Body of pancreas (tissue), 4 donors: ENCODE measurements at regions not wholly inside any gene's neighbourhood (a gene's known extent, or its start where the extent isn't known, plus 50 kb on each side); places are given as distances from the start of the nearest gene placed in this dataset.

Experiments used
- ATAC-seq: fragments of 150-250 bp; one replicate; pipeline ENCODE4 v1.9.1; 2016
- DNase-seq, 4 donors: peaks; one replicate each; pipeline ENCODE4 v3.0.0-alpha.2; 2019
- H3K27ac ChIP-seq, 4 donors: fragments of 200-600 bp; sonication (generic); 1 replicate in 3 of 4; 2 replicates in 1 of 4; pipeline versions ENCODE4 v1.5.1 to v1.6.1; 2016 to 2019; ENCODE audit warnings: mild to moderate bottlenecking in 1 of 4, mixed read lengths in 1 of 4, moderate library complexity in 1 of 4
- H3K27me3 ChIP-seq, 2 donors: fragments of 200-600 bp; sonication (generic); one replicate each; pipeline ENCODE4 v1.6.0; 2016; ENCODE audit warnings: mild to moderate bottlenecking in 1 of 2
- H3K36me3 ChIP-seq, 2 donors: fragments of 200-600 bp; sonication (generic); replicated peaks in 1 of 2; 2 replicates each; pipeline ENCODE4 v1.5.1; 2016; ENCODE audit warnings: low read depth in 2 of 2; ENCODE audit not compliant: insufficient read depth in 1 of 2
- H3K4me1 ChIP-seq: fragments of 200-600 bp; sonication (generic); one replicate; pipeline ENCODE4 v1.6.0; 2016
- H3K4me3 ChIP-seq, 2 donors: fragments of 200-600 bp; sonication (generic); 1 replicate in 1 of 2; 2 replicates in 1 of 2; pipeline ENCODE4 v1.5.1; 2016 to 2019
- H3K9me3 ChIP-seq, 3 donors: fragments of 200-600 bp; sonication (generic); 1 replicate in 2 of 3; 2 replicates in 1 of 3; pipeline ENCODE4 v1.5.1; 2016
- POLR2A ChIP-seq, 3 donors: fragments of 450-650 bp; IDR thresholded peaks; one replicate each; pipeline ENCODE4 v1.6.1; 2016; ENCODE audit warnings: antibody characterized with exemption in 3 of 3, mild to moderate bottlenecking in 2 of 3
- WGBS, 2 donors: methylation state at CpG; one replicate each; pipeline ENCODE4 v1.1.5; 2017; 5-methylcytosine and 5-hydroxymethylcytosine counted together
- intact Hi-C: fragments of 100-400 bp; cut with DNase I; formaldehyde crosslinking; loops from one replicate; pipeline ENCODE4 v1.15.1; 2023
- TF ChIP-seq, protein P1 (sequence below), 7 experiments: fragments of 450-650 bp in 4 of 7; fragments of 200-600 bp in 3 of 7; sonication (generic) in 3 of 7; IDR thresholded peaks; one replicate each; pipeline ENCODE4 v1.5.1; 2016 to 2019; ENCODE audit warnings: antibody characterized with exemption in 7 of 7

DNA sequence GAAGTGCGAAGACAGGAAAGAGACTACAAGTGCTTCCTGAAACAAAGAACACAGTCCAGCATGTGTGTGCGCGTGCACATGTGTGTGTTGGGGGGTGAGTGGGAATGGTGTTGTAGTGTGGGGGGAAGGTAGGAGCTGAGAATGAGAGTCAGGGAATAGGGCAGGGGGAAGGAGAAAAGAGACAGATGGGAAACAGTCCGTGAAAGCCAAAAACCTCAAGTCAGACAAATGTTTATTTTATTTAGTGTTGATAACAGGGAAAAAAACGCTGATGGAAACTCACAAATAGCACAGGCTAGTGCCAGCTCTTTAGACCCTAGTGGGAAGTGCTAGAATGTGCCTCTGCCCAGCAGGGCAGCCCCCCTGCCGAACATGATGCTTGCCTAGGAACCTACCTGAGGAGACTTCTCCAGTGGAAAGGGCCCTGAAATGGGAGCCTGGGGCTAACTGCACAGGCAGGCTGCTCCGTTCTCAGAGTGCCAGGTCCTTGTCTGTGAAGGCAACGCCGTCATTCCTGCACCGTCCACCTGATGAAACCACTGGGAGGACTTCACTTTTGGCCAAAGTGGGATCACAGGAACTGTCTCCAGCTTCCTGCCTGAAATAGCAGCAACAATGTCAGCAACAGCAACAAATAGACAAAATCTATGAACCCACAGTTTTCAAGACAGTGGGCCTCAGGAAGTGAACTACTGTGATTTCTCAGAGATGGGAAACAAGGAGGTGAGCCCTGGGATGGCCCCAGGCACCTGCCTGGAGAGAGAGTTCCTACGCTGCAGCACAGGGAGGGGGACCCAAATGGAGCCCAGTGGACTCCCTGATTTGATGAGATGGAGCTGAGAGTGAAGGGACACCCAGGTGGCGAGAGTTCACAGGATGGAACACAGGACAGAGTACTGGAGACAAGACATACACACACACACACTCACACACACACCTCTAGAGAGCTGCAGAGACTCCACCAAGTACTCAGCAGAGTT, 379.7 kb downstream of the RPS24 start:
- H3K9me3 ChIP-seq, result no peaks in the 10 kb centered on the region
- ATAC-seq (no peak), DNase-seq (no peak)
- intact Hi-C loops, result no loop called here
- no peak overlapping the region for H3K4me3 ChIP-seq
- no peaks in the 10 kb centered on the region for H3K36me3 ChIP-seq
- 43 to 54% methylated on average over 12 of the region's 12 CpGs for WGBS, 2 donors
- no peaks in the 10 kb centered on the region for H3K27me3 ChIP-seq
- TF ChIP-seq, protein P1, sequence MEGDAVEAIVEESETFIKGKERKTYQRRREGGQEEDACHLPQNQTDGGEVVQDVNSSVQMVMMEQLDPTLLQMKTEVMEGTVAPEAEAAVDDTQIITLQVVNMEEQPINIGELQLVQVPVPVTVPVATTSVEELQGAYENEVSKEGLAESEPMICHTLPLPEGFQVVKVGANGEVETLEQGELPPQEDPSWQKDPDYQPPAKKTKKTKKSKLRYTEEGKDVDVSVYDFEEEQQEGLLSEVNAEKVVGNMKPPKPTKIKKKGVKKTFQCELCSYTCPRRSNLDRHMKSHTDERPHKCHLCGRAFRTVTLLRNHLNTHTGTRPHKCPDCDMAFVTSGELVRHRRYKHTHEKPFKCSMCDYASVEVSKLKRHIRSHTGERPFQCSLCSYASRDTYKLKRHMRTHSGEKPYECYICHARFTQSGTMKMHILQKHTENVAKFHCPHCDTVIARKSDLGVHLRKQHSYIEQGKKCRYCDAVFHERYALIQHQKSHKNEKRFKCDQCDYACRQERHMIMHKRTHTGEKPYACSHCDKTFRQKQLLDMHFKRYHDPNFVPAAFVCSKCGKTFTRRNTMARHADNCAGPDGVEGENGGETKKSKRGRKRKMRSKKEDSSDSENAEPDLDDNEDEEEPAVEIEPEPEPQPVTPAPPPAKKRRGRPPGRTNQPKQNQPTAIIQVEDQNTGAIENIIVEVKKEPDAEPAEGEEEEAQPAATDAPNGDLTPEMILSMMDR (IDR thresholded peaks at IDR 0.05), result no peak
- TF ChIP-seq POLR2A (IDR thresholded peaks at IDR 0.05), result no peak
- H3K4me1 ChIP-seq, result peaks cover 45% of the 10 kb centered on the region
- H3K27ac ChIP-seq, result peak overlapping the region in 1 of 4 donors; percentile 31

DNA sequence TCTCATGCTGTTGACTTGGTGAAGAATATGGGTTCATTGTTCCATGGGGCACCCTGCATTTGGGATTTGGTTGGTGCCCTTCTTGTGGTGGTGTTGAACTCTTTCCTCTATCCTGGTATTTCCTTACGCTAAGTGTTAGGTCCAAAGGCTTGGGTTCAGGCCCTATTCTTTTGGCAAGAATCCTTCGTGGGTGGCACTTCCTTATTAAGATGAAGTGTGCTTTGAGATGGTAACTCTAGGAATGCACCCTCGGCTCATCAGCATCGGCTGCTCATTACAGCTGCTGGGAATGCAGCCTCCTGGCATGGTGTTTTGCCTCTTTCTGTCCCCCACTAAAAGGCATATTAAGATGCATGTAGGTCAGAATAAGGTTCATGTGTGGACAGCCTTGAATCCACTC, 380.7 kb downstream of the RPS24 start:
- intact Hi-C loops, result no loop called here
- 74 to 79% methylated on average over 4 of the region's 4 CpGs for WGBS, 2 donors

DNA sequence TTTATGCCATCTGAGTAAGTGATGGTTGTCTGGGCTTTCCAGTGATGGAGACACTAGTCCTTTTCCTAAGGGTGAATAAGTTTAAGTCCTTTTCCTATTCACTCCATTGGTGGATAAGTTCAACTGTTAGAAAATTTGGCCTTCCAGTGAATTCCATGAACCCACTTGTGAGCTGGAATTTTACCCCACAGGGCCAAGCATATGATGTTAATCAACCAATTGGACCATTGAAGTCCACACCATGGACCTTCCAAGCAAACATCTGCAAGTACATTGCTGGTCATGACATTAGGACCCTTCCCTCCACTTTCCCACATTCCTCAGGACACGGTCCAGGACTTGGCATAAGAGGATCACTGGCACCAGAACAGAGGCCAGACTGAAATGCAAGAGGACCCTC, 381.4 kb downstream of the RPS24 start:
- Histone ChIP-seq H3K36me3 (no peaks in the 10 kb centered on the region), H3K4me3 (no peak overlapping the region), H3K27ac (no peak overlapping the region), H3K4me1 (peaks cover 33% of the 10 kb centered on the region), H3K27me3 (no peaks in the 10 kb centered on the region), H3K9me3 (no peaks in the 10 kb centered on the region)
- TF ChIP-seq POLR2A (IDR thresholded peaks at IDR 0.05), result no peak
- TF ChIP-seq, protein P1 (IDR thresholded peaks at IDR 0.05), result no peak
- ATAC-seq, result no peak
- WGBS, 2 donors, result 75 to 90% methylated on average over 1 of the region's 1 CpG
- intact Hi-C loops, result no loop called here
- DNase-seq, result no peak

More for the DNA sequence above, 380.7 kb downstream of the RPS24 start:
- no peak for ATAC-seq
- DNase-seq, result no peak
- Histone ChIP-seq H3K9me3 (no peaks in the 10 kb centered on the region), H3K36me3 (no peaks in the 10 kb centered on the region), H3K27me3 (no peaks in the 10 kb centered on the region), H3K4me3 (no peak overlapping the region), H3K27ac (no peak overlapping the region), H3K4me1 (peaks cover 35% of the 10 kb centered on the region)
- TF ChIP-seq, protein P1 (IDR thresholded peaks at IDR 0.05), result no peak
- no peak for TF ChIP-seq POLR2A (IDR thresholded peaks at IDR 0.05)

DNA sequence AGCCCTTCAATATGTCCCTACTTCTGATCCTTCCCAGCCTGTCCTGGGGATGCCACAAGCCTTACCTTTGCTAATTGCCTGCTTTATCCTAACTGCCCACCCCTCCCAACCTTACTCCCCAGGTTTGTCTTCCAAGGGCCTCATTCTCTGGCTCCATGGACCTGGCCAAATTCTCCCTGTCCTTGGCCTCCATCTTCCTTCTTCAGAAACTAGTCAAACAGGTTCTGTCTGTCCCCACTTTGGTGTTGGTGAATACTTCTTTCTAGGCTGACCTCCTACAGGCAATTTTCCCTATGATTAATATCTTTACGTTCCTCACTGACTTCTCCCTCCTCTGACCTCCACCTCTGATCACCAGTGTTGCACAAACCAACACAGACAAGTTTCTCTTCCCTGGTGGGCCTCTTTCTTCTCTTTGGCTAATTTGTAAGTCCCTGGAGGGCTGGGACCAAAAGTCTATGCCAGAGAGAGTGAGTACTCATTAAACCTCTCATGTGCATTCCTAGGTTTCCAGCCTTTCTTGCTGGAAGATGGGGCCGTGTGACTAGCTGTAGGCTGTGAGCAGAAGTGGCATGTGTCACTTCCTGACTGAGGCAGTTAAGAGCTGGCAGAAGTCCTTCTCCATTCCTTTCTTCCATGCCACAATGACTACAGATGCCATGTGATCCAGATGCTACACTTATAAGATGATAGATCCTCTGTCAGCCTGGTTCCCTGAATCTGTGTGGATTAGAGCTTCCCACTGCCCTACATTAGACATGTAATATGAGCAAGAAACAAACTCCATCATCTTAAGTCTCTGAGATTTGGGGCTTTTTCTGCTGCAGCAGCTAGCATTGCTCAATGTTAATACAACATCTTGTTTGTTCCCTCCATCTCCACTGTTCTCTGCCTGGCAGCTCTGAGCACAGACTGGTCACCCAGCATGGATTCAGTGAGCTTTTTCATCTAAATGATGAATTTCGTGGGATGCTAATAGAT, 382.7 kb downstream of the RPS24 start:
- intact Hi-C loops, result no loop called here
- Histone ChIP-seq H3K4me1 (peaks cover 33% of the 10 kb centered on the region), H3K36me3 (no peaks in the 10 kb centered on the region), H3K27me3 (no peaks in the 10 kb centered on the region), H3K9me3 (no peaks in the 10 kb centered on the region), H3K4me3 (no peak overlapping the region), H3K27ac (peak overlapping the region in 3 of 4 donors; percentile 12 to 19 (median 17))
- 49 to 52% methylated on average over 3 of the region's 3 CpGs for WGBS, 2 donors
- ATAC-seq, result peak; percentile 59
- no peak for DNase-seq
- TF ChIP-seq POLR2A (IDR thresholded peaks at IDR 0.05), result no peak
- TF ChIP-seq, protein P1 (IDR thresholded peaks at IDR 0.05), result no peak
